A673 (cell line): ENCODE measurements at regions not wholly inside any gene's neighbourhood (a gene's known extent, or its start where the extent isn't known, plus 50 kb on each side); places are given as distances from the start of the nearest gene placed in this dataset.

ENCODE experiments used
- BruUV-seq: library from RNA; stranded (reverse); fragments of 400-500 nt; replicated peaks from 2 replicates; lab custom pipeline; 2021; lab: Mats Ljungman, UMichigan
- CTCF ChIA-PET: fragments of 300-600 bp; sonication (Branson Sonifier 250); formaldehyde crosslinking; loops from one replicate; lab custom pipeline; 2022; ENCODE audit warnings: antibody characterized with exemption; lab: Charles Lee
- POLR2A ChIA-PET: fragments of 300-600 bp; sonication (Branson Sonifier 250); formaldehyde crosslinking; loops from one replicate; lab custom pipeline; 2022; ENCODE audit warnings: antibody characterized with exemption; ENCODE audit not compliant: low non-redundant PET; lab: Charles Lee
- DNase-seq: peaks from one replicate; pipeline ENCODE4 v3.0.0-alpha.2; 2015; ENCODE audit warnings: low spot score
- H3K27ac ChIP-seq: fragments of 200-600 bp; sonication (generic); 2 replicates; pipeline ENCODE4 v1.5.1; 2016; ENCODE audit warnings: mixed run types, low read depth, mild to moderate bottlenecking, mixed read lengths, antibody characterized with exemption, low read length; ENCODE audit not compliant: poor library complexity, severe bottlenecking
- H3K27me3 ChIP-seq: fragments of 200-600 bp; sonication (generic); replicated peaks from 2 replicates; pipeline ENCODE4 v1.6.1; 2017; ENCODE audit warnings: mixed run types, low read depth, mild to moderate bottlenecking, mixed read lengths, antibody characterized with exemption, low read length; ENCODE audit not compliant: insufficient read depth, poor library complexity
- H3K36me3 ChIP-seq: fragments of 200-600 bp; sonication (generic); 2 replicates; pipeline ENCODE4 v1.6.1; 2016; ENCODE audit warnings: mixed run types, mild to moderate bottlenecking, mixed read lengths, antibody characterized with exemption, low read length; ENCODE audit not compliant: insufficient read depth, poor library complexity, severe bottlenecking
- H3K4me1 ChIP-seq: fragments of 200-600 bp; sonication (generic); 2 replicates; pipeline ENCODE4 v1.6.1; 2017; ENCODE audit warnings: mixed run types, mild to moderate bottlenecking, mixed read lengths, antibody characterized with exemption, low read length; ENCODE audit not compliant: insufficient read depth, poor library complexity, severe bottlenecking
- H3K4me3 ChIP-seq: fragments of 200-600 bp; sonication (generic); 2 replicates; pipeline ENCODE4 v1.5.1; 2016; ENCODE audit warnings: low read depth, mixed run types, mild to moderate bottlenecking, mixed read lengths, low read length; ENCODE audit not compliant: poor library complexity, severe bottlenecking
- H3K9me3 ChIP-seq: fragments of 200-600 bp; sonication (generic); 2 replicates; pipeline ENCODE4 v1.6.1; 2016; ENCODE audit warnings: mixed run types, low read depth, mild to moderate bottlenecking, mixed read lengths, antibody characterized with exemption, low read length; ENCODE audit not compliant: poor library complexity, severe bottlenecking
- EZH2 ChIP-seq: fragments of 200-600 bp; sonication (generic); IDR thresholded peaks from 2 replicates; pipeline ENCODE4 v1.6.1; 2017; ENCODE audit warnings: borderline replicate concordance, low read depth, mild to moderate bottlenecking, mixed read lengths, antibody characterized with exemption, low read length; ENCODE audit not compliant: poor library complexity, severe bottlenecking
- intact Hi-C: fragments of 100-400 bp; cut with micrococcal nuclease; formaldehyde crosslinking; loops from one replicate; pipeline ENCODE4 v1.10.0; 2022; ENCODE audit not compliant: unreplicated experiment
- TF ChIP-seq, protein P1 (sequence below): fragments of 300-800, 200-600 bp; sonication (generic); conservative IDR thresholded peaks from 2 replicates; pipeline ENCODE4 v1.5.1; 2017; ENCODE audit warnings: low read depth, mild to moderate bottlenecking, antibody characterized with exemption, low read length, moderate library complexity, mixed read lengths

DNA sequence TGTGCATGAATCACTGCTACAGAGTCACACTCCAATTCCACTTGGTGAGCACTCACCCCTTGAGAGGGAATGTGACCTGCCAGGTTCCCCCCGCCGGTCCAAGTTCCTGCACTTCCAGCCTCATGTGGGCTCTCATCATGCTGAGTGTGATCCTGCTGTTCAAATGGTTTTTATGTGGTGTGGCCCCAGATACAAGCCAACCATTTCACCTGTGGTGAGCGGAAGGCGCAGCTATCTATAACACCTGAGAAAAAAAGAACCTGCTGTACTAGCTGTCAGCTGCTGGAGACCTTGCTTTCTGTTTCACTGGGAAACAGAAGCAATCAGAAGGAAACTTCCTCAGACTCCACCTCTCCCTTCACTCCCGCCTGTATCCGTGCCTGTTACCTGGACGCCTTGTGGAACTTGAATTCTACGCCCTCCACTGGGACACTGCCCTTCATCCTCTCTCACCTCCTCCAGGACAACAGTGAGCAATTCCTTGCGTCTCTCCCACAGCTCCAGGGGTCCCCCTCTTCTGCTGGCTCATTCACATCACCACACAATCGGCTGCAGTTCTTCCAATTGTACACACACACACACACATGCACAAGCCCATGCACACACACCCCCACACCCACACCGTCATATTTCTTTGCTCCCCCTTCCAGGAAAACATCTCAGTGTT, 64.4 kb upstream of the RPL11 start:
- Histone ChIP-seq H3K4me3 (no peak overlapping the region), H3K27me3 (no peaks in the 10 kb centered on the region), H3K36me3 (no peaks in the 10 kb centered on the region), H3K9me3 (no peaks in the 10 kb centered on the region), H3K4me1 (no peaks in the 10 kb centered on the region), H3K27ac (no peak overlapping the region)
- TF ChIP-seq, protein P1, sequence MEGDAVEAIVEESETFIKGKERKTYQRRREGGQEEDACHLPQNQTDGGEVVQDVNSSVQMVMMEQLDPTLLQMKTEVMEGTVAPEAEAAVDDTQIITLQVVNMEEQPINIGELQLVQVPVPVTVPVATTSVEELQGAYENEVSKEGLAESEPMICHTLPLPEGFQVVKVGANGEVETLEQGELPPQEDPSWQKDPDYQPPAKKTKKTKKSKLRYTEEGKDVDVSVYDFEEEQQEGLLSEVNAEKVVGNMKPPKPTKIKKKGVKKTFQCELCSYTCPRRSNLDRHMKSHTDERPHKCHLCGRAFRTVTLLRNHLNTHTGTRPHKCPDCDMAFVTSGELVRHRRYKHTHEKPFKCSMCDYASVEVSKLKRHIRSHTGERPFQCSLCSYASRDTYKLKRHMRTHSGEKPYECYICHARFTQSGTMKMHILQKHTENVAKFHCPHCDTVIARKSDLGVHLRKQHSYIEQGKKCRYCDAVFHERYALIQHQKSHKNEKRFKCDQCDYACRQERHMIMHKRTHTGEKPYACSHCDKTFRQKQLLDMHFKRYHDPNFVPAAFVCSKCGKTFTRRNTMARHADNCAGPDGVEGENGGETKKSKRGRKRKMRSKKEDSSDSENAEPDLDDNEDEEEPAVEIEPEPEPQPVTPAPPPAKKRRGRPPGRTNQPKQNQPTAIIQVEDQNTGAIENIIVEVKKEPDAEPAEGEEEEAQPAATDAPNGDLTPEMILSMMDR, result no peak
- no peak for TF ChIP-seq EZH2
- BruUV-seq, result no TSS peak
- POLR2A ChIA-PET, result no interaction called here
- intact Hi-C loops, result no loop called here
- DNase-seq, result no peak
- CTCF ChIA-PET, result no interaction called here

DNA sequence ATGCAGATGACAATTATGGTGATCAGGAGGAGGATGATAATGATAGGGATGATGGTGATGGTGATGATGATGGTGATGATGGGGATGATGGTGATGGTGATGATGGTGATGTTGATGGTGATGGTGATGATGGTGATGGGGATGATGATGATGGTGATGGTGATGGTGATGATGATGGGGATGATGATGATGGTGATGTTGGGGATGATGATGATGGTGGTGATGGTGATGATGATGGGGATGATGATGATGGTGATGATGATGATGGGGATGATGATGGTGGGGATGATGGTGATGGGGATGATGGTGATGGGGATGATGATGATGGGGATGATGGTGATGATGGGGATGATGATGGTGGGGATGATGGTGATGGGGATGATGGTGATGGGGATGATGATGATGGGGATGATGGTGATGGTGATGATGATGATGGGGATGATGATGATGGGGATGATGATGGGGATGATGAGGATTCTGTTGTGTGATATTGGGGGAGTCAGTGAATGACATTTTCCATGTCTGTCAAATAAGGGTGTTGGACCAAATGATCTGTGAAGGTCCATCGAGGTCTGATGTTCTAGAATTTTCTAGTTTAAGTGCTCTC, 65.6 kb upstream of the RPL11 start:
- Histone ChIP-seq H3K27me3 (no peaks in the 10 kb centered on the region), H3K4me3 (no peak overlapping the region), H3K36me3 (no peaks in the 10 kb centered on the region), H3K4me1 (no peaks in the 10 kb centered on the region), H3K9me3 (no peaks in the 10 kb centered on the region), H3K27ac (no peak overlapping the region)
- ChIA-PET CTCF (no interaction called here), POLR2A (no interaction called here)
- DNase-seq, result no peak
- intact Hi-C loops, result no loop called here
- TF ChIP-seq, protein P1, result no peak
- TF ChIP-seq EZH2, result no peak
- no TSS peak for BruUV-seq

DNA sequence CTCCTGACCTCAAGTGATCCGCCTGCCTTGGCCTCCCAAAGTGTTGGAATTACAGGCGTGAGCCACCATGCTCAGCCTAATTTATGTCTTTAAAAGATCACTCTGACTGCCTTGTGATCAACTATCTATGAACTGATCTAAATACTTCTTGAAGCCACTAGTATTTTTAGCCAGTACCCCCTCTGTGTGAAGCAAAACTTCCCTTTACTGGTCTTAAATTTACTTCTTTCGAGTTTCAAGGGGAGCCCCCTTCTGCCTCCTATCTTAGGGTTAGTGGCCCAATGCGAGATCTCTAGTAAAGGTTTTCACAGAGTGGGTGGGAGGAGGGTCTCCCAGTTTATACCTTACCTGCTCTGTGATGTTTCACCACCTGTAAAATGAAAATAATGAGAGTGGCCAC, 66.1 kb upstream of the RPL11 start:
- Histone ChIP-seq H3K36me3 (no peaks in the 10 kb centered on the region), H3K4me1 (no peaks in the 10 kb centered on the region), H3K27me3 (no peaks in the 10 kb centered on the region), H3K9me3 (no peaks in the 10 kb centered on the region), H3K4me3 (no peak overlapping the region), H3K27ac (no peak overlapping the region)
- BruUV-seq, result no TSS peak
- ChIA-PET CTCF (no interaction called here), POLR2A (no interaction called here)
- no peak for DNase-seq
- TF ChIP-seq, protein P1, result no peak
- no peak for TF ChIP-seq EZH2
- intact Hi-C loops, result no loop called here
